ENCODE measurements at regions not wholly inside any gene's neighbourhood (a gene's known extent, or its start where the extent isn't known, plus 50 kb on each side); places are given as distances from the start of the nearest gene placed in this dataset.

GRCh38 chr17:79361873-79362771 lies 248.7 kb downstream of the RBFOX3 start:
- in situ Hi-C loops (cut with MboI; ENCODE audit: low sequenced_read_pairs) = no loop called here

GRCh38 chr17:79361221-79361734 lies 249.6 kb downstream of the RBFOX3 start:
- in situ Hi-C loops (cut with MboI; ENCODE audit: low sequenced_read_pairs) = no loop called here

GRCh38 chr17:79360196-79360595 lies 250.7 kb downstream of the RBFOX3 start:
- in situ Hi-C loops (cut with MboI; ENCODE audit: low sequenced_read_pairs) = no loop called here

DNA sequence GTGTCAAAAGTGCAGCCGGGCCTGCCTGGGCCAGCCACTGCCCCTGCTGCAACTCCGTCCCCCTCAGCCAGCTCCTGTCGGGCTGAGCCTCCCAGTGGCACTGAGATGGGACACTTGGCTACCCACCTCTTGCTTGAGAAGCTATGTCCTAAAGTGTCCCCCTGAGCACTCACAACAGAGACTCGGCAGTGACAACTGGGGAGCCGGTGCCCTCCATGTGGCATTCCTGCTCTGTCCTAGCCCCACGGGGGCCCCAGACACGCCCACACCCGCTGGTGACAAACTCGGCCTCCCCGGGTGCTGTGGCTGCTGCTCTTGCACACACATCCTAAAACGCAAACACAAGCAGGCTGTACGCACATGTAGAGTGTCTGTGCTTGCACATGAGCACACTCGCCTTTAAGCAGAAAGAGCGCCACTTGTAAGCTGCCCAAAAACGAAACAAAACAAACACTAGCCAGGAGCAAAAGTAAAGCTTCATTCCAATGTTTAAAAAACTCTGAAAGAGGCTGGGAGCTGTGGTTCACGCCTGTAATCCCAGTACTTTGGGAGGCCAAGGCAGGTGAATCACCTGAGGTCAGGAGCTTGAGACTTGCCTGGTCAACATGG lies 253.9 kb downstream of the RBFOX3 start:
- in situ Hi-C loops (cut with MboI; ENCODE audit: low sequenced_read_pairs) = no loop called here

- in situ Hi-C loops (cut with MboI; ENCODE audit: low sequenced_read_pairs) = no loop called here
These were observed 255.7 kb downstream of the RBFOX3 start for GRCh38 chr17:79355165-79355564.

- in situ Hi-C loops (cut with MboI; ENCODE audit: low sequenced_read_pairs) = no loop called here
These were observed 256.6 kb downstream of the RBFOX3 start for GRCh38 chr17:79354173-79354820.

GRCh38 chr17:79353548-79353947 lies 257.3 kb downstream of the RBFOX3 start:
- in situ Hi-C loops (cut with MboI; ENCODE audit: low sequenced_read_pairs) = no loop called here

GRCh38 chr17:79353016-79353415 lies 257.8 kb downstream of the RBFOX3 start:
- in situ Hi-C loops (cut with MboI; ENCODE audit: low sequenced_read_pairs) = no loop called here

GRCh38 chr17:79350533-79350932 lies 260.3 kb downstream of the RBFOX3 start:
- in situ Hi-C loops (cut with MboI; ENCODE audit: low sequenced_read_pairs) = no loop called here

- in situ Hi-C loops (cut with MboI; ENCODE audit: low sequenced_read_pairs) = no loop called here
These were observed 261.1 kb downstream of the RBFOX3 start for GRCh38 chr17:79349506-79350400.

DNA sequence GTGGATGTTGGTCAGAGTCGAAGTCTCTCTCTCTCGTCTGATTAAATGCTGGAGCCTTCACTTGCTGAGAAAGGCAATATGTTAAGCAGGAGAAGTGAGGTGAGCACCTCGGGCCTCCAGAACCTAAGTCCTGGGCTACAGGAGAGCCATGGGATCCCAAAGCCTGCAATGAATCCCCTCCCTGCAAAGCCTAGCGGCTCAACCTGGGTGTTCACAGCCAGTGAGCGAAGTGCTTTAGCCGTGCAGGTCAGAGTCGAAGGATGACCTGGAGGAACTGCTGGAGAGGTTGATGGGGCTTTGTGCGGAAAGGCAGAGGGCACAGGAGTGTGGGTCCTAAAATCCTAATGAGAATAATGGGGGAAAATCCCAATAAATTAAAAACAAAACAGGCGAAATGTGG lies 267.8 kb downstream of the ENGASE start:
- in situ Hi-C loops (cut with MboI; ENCODE audit: low sequenced_read_pairs) = no loop called here

GRCh38 chr17:79341816-79342215 lies 267.2 kb downstream of the ENGASE start:
- in situ Hi-C loops (cut with MboI; ENCODE audit: low sequenced_read_pairs) = no loop called here

DNA sequence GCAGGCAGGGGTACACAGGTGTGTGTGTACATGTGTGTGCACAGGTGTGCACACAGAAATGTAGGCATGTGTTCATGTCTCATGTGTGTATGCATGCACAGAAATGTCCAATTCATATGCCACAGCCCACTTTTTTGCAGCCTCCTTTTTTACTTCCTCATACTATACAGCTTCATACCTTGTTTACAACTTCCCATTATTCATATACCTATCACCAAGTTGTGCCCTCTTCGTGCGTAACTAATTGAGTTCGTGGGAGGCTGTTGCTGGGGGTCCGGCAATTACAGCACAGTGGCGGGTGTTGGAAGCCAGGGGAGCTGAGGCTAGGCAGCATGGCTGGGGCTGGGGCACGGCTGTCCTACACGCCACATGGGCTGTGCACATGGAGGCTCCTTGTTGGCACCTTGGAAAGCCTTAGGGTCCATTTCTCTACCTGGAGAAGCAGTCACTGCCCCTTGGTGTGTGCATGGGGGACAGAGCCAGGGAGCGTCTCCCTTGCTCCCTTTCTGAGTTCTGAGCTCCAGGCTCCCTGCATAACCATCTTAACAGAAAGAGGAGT lies 266.7 kb downstream of the ENGASE start:
- in situ Hi-C loops (cut with MboI; ENCODE audit: low sequenced_read_pairs) = no loop called here

- in situ Hi-C loops (cut with MboI; ENCODE audit: low sequenced_read_pairs) = no loop called here
These were observed 266.0 kb downstream of the ENGASE start for GRCh38 chr17:79340333-79341221.

GRCh38 chr17:79339321-79339720 lies 264.7 kb downstream of the ENGASE start:
- in situ Hi-C loops (cut with MboI; ENCODE audit: low sequenced_read_pairs) = no loop called here

DNA sequence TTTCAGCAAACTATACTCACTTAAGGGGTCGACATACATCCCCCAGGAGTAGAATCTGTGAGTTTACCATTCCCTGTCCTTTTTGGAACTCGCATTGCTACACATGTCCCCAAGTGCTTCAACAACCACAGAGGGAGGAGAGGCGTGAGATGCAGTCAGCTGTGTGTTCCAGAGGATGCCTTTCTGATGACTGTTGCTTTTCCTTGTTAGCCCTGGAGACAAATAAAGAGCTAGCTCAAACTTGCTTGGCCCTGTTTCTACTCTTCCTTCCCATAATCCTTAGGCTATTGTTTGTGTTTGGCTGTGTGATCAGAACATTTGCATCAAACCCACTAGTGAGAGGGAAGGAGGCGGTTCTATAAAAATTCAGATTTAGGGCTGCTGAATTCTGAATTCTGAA lies 264.0 kb downstream of the ENGASE start:
- in situ Hi-C loops (cut with MboI; ENCODE audit: low sequenced_read_pairs) = no loop called here

DNA sequence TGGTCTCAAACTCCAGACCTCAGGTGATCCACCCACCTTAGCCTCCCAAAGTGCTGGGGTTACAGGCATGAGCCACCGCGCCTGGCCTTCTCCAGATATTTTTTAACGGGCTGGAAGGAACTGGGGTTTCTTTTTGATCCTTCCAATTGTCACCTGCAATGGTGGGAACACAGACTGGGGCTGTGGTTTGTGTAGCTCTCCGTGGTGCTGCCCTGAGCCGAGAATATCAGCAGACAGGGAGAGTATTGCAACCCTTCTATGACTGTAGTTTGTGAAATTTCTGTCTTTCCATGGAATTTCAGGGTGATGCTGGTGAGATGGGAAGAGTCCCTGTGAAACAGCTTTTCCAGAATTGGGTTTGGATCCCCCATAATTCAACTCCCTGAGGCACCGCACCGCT lies 263.5 kb downstream of the ENGASE start:
- in situ Hi-C loops (cut with MboI; ENCODE audit: low sequenced_read_pairs) = no loop called here

GRCh38 chr17:79337053-79337452 lies 262.4 kb downstream of the ENGASE start:
- in situ Hi-C loops (cut with MboI; ENCODE audit: low sequenced_read_pairs) = no loop called here

DNA sequence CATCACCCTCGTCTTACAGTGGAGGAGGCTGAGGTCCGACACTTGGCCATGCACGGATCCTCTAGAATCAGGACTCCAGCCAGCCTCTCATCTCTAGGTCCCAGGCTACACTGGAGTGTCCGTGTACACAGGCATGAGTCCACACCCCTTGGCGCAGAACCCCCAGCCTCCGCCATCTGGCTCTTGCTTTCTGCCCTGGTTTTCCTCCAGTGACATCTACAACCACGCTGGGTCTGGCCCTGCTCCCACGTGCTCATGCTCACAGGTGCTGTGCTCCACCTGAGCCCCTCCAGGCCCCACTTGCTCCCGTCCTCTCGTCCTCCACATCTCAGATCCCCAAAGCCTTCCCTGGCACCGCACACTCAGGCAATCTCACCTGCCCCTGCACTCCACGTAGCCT lies 260.8 kb downstream of the ENGASE start:
- in situ Hi-C loops (cut with MboI; ENCODE audit: low sequenced_read_pairs) = no loop called here

Measured in HL-60/S4 (cell line).